ENCODE measurements at regions not wholly inside any gene's neighbourhood (a gene's known extent, or its start where the extent isn't known, plus 50 kb on each side); places are given as distances from the start of the nearest gene placed in this dataset.
"Not testable (repeated sequence)": the region's sequence is repeated elsewhere in the genome, so short reads cannot be mapped to it uniquely, and the experiment has no call there.

DNA sequence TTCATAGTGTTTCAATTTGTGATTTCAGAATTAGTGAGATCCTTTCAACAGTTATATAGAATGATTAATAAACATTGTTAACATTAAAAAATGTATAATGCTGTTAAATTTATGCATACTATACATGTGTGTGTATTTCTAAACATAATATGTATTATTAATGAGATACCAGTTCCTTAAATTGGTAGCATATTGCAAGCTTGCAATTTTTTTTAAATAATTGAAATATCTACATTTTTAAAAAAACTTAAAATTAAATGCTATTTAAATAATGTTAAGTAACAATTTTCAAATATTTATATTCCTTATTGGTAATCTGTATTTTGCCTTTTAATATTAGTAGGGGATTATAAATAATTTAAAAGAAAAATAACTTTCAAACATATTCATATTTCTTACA lies 1479.5 kb upstream of the PCDH7 start:
- no peak for DNase-seq

DNA sequence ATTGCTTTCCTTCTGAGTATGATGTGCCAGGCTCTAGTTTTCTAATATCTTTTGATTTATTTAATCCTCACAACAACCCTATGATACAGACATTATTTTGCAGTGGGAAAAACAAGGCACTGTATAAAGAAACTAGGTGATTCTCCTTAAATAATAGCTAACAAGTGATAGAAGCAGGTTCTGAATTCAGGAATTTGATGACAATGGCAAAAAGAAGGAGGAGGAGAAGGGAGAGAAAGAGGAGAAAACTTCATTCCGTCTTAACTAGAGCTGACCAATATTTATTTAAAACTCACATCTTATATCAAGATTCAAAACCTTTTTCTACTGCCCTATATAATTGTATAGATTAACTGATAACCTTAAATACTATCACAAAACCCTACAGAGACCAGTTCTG lies 1477.1 kb upstream of the PCDH7 start:
- DNase-seq = no peak

DNA sequence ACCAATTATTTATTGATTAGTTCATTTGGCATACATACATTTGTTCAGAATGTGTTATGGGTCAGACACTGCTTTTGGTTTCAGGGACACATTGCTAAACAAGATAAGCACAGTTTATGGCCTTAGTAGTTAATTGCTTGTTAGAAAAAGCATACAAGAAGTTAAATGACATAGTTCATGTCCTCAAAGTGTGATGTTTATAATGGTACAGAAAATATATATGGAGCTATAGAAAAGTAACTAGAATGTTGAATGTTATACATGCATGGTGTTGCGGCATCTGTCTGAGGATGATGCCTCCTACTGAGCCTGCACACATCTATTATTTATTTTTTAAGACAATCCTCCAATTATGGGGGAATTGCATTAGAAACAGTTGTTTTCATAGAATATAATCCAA lies 1476.3 kb upstream of the PCDH7 start:
- DNase-seq = no peak

DNA sequence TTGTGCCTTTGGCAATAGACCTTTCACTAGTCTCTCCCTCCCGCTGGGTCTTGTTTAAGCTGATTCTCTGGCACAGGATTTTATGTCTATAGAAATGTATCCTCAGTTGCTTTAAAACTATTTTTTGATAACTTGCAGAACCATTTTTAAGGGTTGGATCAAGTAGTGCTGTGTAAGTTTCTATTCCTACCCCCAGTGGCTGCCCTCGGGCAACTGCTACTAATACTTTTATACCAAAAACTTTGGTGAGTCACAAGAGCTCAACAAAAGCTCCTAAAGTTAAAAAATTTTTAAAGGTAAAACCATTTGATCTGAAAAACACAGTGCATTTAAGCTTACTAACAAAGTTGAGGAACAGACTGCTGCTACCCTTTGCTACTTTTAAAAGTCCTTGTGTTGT lies 1460.6 kb upstream of the PCDH7 start:
- no peak for DNase-seq

DNA sequence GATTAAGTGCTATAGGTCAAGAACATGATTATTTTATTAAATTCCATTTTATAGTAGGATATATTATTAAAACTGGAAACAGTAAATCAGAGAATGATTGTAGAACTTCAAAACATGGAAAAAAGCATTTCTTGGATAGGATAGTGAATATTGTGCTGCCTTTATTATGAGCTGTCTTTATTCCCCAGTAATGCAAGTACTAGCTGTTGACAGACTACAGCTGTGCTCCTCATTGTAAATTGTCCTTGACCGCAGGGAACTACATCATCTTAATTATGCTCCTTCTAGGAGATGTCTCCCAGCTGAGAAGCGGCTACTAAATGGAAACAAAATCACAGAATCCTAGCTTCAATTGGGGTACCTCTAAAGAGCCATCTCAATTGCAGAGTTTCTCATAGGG lies 1457.2 kb upstream of the PCDH7 start:
- no peak for DNase-seq

DNA sequence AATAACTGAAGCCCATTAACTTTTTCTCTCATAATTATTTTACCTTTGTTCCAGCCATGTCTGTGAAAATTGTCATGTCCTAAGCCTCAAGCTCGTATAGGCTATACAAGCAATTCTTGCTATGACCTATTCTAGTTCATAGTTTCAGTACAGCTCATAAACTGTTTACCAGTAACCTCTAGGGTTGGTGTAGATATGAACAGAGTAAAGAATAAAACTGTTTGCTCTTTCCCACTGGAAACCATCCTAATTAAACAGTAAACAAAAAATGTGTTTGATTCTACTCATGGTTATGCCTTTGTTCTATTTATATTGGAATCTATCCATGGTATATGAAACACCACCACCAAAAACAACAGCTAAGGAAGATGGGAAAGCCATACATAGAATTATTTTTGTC lies 1444.0 kb upstream of the PCDH7 start:
- DNase-seq = no peak

DNA sequence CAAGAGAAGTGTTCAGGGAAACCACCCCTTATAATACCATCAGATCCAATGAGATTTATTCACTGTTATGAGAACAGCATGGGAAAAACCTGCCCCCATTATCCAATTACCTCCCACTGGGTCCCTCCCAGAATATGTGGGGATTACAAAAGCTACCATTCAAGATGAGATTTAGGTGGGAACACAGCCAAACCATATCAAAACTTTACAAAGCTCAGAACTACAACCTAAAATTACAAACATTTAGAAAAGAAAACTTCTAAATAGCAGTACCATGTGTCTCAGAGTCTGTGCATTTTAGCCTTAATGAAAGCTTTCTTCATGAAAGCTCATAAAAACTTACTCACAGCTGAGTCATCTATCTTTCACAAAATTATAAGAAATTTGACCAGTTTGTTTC lies 1442.8 kb upstream of the PCDH7 start:
- DNase-seq = no peak

DNA sequence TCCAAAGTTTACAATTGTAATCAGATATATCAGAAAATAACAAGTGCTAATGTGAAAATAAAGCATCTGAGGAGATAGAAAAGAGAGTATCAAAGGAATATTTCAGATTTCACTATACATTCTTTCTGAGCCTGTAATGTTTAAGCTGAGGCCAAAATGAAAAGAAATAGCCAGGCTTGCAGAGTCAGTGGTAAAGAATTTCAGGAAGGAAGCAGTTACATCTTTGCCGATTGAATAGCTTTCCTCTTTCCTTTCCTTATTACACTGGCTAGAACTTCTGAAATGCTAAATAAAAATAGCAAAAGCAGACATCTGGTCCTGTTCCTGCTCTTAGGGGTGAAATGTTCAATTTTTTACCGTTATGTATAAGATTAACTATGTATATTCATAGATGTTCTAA lies 1441.6 kb upstream of the PCDH7 start:
- no peak for DNase-seq

DNA sequence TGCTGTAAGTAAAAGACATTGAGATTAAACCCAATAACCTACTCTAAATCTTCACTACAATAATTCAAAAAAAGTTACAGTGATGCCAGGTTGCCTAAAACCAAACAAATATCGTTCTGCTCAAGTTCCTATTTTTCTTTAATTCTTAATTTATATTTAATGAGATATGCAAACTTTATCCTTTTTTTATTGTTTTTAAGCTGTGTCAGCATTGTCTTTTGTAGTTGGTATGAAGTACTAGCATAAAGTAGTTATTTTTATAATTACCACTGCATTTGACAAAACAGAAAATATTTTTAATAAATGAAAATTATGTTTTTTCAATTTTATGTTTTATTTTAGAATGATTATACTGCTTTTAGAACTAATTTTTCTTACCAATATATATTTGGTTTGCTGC lies 1431.1 kb upstream of the PCDH7 start:
- no peak for DNase-seq

DNA sequence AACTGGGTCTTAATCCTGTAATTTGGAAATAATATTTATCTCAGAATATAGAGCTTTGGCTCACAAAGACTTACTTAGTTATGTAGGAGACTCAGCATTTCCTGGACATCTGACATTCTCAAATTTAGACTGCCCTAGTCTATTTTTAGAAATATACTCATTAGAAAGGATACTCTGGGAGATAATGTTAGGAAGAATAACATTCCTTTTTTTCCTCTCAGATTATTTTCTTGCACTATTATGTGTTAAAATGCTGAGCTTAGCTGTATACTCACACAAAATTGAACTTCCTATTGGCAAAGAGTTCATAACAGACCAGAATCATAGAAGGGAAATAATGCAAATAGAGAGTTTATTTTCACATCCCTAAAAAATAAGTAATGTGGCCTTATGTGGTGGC lies 1424.9 kb upstream of the PCDH7 start:
- no peak for DNase-seq

DNA sequence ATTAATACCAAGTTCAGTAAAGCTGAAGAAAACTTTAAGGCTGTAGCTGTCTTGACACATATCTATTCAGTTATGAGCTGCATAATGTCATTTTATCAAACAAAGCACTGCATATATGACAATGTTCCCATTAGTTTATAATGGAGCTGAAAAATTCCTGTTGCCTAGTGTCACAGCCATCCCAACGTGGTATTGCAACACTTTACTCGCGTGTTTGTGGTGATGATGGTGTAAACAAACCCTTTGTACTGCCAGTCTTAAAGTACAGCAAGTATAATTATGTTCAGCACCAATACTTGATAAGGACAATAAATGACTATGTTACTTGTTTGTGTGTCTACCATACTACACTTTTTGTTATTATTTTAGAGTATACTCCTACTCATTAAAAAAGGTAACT lies 1415.6 kb upstream of the PCDH7 start:
- DNase-seq = no peak

DNA sequence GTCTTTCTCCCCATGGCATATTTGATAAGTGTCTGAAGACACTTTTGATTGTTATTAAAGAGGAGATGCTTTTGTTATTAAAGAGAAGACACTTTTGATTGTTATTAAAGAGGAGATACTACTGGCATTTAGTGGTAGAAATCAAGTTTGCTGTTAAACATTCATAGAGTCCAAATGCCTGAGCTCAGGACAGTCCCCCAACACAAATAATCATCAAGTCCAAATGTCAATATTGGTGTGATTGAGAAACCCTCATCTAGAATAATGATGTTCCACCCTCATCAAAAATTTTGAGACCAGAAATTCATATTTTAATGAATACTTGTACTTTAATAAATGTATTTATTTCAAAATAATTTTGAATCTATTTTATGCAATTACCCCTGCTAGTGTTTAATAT lies 1412.9 kb upstream of the PCDH7 start:
- DNase-seq = no peak

DNA sequence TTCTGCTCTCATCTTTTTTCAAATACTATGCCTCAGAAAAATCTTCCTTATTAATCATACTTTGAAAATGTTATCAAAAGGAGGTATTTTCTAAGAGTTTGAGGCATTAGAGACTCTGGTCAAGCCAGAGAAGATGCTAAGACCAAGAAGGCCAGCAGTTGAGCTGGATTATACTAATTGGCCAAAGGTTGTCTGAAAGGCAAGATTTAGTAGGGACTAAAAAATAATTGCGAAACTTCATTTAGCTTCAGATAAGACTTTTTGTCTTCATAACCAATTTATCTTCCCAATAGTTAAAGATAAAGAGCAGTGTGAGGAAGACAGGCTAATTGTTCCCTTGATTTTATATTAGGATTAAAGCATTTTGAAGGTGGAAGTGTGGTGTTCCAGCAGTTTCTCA lies 1412.4 kb upstream of the PCDH7 start:
- no peak for DNase-seq

DNA sequence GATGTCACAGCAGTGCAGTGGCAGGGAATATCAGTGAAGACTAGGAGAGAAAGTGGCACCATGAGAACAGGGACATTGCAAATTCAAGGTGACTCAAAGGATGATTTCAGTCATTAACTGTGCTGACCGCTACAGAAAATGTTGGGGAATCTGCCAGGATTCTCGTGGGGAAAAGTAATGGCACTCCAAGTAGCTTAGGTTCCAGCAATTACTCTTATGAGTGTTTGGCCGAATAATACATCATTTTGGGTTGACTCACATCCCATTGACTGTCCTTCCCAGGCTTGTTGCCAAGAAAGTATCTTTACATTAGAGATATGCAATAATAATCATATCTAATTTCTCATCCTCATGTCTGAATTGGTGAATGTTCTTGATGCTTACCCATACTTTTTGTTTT lies 1411.1 kb upstream of the PCDH7 start:
- DNase-seq = no peak

DNA sequence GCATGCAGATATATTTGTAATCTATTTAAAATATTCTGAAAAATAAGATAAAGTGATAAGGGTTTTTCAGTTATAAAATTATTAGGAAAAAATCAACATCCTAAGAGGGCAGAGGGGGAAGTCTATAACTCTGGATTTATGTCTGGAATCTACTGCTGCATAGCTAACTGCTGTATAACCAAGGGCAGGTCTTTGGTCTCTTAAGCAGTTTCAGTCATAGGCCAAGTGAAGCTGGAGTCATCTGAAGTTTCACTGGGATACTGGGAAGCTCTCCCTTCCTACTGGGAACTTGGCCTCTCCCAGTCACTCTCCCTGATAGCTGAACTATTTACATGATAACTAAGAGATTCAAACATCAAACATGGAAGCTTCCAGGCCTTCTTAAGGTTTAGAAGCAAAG lies 1409.9 kb upstream of the PCDH7 start:
- no peak for DNase-seq

DNA sequence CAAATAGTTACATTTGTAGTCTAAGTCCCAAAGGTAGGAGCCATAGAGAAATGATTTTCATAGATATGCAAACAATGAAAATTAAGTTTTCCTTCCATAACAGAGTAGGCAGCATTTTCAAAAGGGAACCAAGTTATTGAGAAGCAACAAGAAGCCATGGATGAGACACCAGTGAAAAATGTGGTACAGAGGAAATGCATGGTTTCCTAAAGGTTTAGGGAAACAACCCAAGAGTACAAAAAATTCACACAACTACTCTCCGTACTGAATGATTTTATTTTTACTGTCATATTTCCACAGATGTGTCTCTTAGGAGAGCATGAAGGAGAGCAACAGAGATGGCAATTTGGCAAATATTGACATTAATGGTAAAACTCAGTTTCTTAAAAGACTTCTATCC lies 1408.9 kb upstream of the PCDH7 start:
- no peak for DNase-seq

DNA sequence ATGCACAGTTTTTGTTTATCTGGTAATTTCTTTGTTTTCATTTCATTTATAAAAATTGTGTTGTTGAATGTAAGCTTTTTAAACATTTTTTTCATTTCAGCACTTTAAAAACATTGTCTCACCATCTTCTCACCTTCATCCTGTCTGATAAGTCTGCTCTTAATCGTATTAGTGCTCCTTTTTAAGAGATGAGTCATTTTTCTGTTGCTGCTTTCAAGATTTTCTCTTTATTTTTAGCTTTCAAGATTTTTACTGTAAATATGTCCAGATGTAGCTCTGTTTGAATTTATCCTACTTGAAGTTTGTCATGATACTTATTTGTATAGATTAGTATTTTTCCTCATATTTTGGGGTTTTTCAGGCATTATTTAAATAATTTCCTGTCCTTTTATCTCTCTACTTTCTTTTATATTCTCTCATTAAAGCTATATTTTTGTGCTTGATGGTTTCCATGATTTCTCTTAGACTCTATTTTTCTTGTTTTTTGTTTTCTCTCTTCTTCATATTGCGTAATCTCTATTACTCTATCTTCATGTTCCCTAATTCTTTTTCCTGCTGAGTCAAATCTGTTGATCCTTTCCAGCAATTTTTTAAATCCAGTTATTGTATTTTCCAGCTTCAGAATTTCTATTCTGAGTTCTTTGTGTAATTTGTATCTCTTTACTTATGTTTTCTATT lies 1400.4 kb upstream of the PCDH7 start:
- DNase-seq = no peak

DNA sequence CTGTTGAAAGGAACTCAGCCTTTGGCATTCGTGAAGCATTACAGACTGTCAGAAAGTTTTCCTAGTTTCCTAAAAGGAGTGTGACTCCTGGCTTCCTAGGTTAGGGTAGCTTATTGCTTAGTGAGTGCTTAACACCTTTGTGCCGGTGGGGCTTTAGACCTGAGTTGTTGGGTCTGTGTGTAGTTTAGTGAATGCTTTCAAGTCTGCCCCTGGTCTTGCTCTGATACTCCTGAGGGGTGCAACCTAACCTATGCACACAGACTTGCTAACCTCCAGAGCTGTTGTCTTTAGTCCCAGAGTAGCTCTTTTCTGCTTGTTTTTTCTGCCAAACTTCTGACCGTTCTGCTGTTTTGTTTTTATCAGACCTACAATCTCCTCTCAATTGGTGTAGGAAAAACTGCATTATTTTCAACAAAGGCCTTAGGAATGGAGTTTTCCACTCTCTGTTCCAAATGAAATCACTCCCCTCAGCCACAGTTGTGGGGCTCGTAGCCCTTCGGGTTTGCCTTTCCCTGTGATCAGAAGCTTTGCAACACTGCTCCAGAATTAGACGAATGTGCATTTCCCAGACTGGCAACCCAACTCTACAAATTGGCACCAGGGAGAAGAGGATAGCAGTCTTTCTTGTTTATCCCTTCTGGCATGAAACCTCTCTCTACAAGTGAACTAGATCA lies 1399.1 kb upstream of the PCDH7 start:
- no peak for DNase-seq

DNA sequence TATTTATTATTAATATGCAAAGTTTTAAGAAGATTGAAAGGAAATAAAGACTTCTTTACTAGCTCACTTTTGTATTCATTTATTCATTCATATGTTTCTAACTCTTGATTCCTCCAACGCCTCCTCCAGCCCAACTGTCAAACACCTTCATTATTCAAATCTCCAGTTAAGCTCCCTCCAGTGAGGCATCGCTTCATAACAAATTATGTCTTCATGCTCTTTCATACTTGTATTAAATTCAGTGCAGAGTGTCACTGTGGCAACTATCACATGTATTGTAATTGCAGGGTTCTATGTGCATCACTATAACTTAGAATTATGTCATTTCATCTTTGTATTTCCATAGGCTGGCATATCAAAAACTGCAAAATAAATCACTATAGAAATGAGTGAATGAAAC lies 1394.2 kb upstream of the PCDH7 start:
- no peak for DNase-seq

DNA sequence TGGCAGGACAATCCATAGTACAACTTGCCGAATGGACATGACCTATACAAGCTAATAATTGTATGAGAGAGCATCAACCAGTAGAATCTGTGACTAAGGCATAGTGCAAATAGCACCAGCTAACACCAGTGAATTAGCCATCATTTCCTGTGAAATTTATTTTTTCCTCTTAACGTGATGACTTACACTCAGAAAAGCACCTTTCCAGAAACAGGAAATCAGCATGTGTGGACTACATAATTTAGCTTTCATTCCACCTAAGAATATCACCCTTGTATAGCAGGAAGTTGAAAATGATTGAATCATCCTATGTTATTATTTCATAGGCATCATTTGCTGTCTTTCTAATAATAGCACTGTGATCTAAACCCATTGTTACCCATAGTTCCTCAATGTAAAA lies 1393.4 kb upstream of the PCDH7 start:
- no peak for DNase-seq

DNA sequence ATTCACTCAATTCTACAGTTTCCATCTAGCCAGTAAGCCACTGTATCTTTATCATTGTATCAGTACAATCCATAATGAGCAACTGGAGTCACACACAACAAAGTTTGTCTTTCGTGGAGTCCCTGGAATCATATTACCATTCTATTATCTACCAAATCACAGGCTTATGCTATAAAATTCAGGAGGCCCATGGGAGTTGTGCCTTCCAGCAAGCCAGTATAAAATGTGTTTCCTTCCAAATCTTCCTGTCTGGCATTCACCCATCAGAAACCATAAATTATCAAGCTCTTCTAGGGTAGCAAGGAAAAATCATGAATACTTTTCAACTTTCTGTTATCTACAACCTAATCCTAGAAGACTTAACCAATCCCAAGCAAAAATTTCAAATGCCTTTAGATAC lies 1383.3 kb upstream of the PCDH7 start:
- no peak for DNase-seq

DNA sequence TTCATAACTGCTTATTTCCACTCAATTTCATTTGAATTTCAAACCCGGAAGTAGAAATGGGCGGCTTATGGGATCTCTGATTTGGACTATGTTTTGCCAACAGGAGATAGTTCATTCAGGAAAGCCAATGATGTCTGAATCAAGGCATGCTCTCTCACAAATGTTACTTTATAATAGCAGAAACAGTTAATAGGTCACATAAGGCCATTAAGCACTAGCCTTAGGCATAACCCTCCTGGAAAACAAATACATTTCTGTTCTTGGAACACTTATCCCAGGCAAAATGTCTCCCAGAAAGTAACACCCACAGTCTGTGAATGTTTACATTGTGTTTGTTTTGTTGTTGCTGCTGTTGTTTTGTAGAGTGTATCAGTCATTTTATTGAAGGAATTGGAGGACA lies 1347.2 kb upstream of the PCDH7 start:
- no peak for DNase-seq

DNA sequence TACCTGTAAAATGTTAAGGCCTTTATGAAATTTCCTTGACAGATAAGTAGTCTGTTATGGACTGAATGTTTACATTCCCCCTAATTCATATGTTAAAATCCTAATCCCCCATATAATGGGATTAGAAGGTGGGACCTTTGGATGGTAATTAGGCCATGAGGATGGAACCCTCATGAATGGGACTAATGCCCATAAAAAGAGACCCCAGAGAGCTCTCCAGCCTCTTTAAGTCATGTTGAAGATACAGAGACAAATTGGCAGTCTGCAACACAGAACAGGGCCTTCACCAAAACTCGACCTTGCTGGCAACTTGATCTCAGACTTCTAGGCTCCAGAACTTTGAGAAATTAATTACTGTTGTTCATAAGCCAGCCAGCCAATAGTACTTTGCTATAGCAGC lies 1344.5 kb upstream of the PCDH7 start:
- DNase-seq = no peak

DNA sequence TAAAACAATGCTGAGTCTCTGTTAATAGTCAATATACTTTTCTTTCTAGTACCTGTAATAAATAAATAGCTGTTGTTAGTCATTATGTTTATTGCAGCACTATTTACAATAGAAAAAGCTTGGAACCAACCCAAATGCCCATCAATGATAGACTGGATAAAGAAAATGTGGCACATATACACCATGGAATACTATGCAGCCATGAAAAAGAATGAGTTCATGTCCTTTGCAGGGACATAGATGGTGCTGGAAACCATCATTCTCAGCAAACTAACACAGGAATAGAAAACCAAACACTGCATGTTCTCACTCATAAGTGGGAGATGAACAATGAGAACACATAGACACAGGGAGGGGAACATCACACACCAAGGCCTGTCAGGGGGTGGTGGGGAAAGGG lies 1341.9 kb upstream of the PCDH7 start:
- not testable (repeated sequence) for DNase-seq

DNA sequence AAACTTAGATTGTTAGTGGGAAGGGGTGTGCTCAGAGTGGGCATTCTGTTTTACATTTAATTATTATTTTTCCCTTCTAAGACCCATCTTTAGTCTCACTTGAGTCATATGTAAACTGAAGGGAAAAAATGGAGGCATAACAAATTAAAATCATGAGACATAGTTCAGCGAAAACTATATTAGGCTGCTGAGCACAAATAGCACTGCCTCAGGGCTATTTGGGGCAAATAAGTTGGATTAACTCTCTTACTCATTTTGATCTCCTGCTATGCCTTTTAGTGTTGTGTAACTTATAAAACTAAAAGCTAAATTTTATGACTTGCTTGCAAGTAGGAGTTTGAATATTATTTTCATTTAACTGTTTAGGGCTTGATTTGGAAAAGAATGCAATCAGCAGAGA lies 1329.2 kb upstream of the PCDH7 start:
- DNase-seq = no peak

All from activated CD4-positive, alpha-beta T cell treated with anti-CD3 and anti-CD28 coated beads for 4 hours (primary cell).